ENCODE measurements at regions not wholly inside any gene's neighbourhood (a gene's known extent, or its start where the extent isn't known, plus 50 kb on each side); places are given as distances from the start of the nearest gene placed in this dataset.

GRCh38 chr1:173417563-173417962 lies 59.6 kb upstream of the PRDX6 start:
- CTCF ChIA-PET = interaction anchor here (0.7 to 10.2 kb wide), 8 partner anchors 9 to 698 kb away, joined by 3 to 103 read pairs (median 3); no protein-coding TSS in a partner anchor
- no peak for TF ChIP-seq CTCF (IDR thresholded peaks at IDR 0.05; ENCODE audit: control extremely low read depth, extremely low read depth, low read depth, missing control alignments)
- no peak for DNase-seq (ENCODE audit: extremely low spot score)
- POLR2A ChIA-PET = interaction anchor here (0.7 to 1.3 kb wide), 4 partner anchors 44 to 1012 kb away, joined by 3 to 7 read pairs (median 3); partner anchors contain the start of genes GAS5 and ZBTB37

GRCh38 chr1:173418107-173418985 lies 58.8 kb upstream of the PRDX6 start:
- POLR2A ChIA-PET = interaction anchor here (0.7 to 1.3 kb wide), 2 partner anchors 450 to 1013 kb away, joined by 3 to 7 read pairs; partner anchors contain the start of genes GAS5 and ZBTB37

GRCh38 chr1:173420330-173420806 lies 56.8 kb upstream of the PRDX6 start:
- DNase-seq (ENCODE audit: extremely low spot score) = no peak
- ChIA-PET CTCF (interaction anchor here (0.6 to 10.2 kb wide), 10 partner anchors 9 to 805 kb away, joined by 3 to 103 read pairs (median 3); partner anchors contain the start of gene TNFSF4), POLR2A (interaction anchor here (0.5 kb wide), 1 partner anchor 57 kb away, joined by 3 read pairs; the partner anchor contains the start of gene PRDX6)
- peak; percentile 63 for TF ChIP-seq CTCF (IDR thresholded peaks at IDR 0.05; ENCODE audit: control extremely low read depth, extremely low read depth, low read depth, missing control alignments)

More at GRCh38 chr1:173418107-173418985, 58.8 kb upstream of the PRDX6 start:
- TF ChIP-seq CTCF (IDR thresholded peaks at IDR 0.05; ENCODE audit: control extremely low read depth, extremely low read depth, low read depth, missing control alignments) = no peak
- CTCF ChIA-PET = interaction anchor here (0.7 to 10.2 kb wide), 6 partner anchors 10 to 699 kb away, joined by 3 to 103 read pairs (median 4); no protein-coding TSS in a partner anchor
- DNase-seq (ENCODE audit: extremely low spot score) = no peak

DNA sequence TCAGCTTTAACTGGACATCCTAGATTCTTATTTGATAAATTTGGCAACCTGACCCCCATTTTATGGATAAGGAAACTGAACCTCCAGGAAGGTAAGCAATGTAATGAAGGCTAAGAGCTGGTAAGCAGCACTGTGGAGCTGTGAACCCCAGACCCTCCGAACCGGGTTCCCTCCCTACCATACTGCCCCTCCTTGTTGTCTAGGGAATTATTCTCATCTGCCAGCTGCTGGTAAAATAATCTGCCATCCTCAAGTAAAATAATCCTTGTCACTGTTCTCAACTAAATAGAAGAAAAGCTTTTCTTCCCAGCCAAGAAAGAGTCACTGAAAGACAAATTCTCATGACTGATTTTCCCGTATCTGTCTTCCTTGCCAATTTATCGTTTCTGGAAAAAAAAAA lies 55.8 kb upstream of the PRDX6 start:
- CTCF ChIA-PET = interaction anchor here (0.6 to 10.2 kb wide), 4 partner anchors 9 to 1754 kb away, joined by 3 to 103 read pairs (median 4); no protein-coding TSS in a partner anchor
- POLR2A ChIA-PET = no interaction called here
- DNase-seq (ENCODE audit: extremely low spot score) = no peak
- TF ChIP-seq CTCF (IDR thresholded peaks at IDR 0.05; ENCODE audit: control extremely low read depth, extremely low read depth, low read depth, missing control alignments) = no peak

DNA sequence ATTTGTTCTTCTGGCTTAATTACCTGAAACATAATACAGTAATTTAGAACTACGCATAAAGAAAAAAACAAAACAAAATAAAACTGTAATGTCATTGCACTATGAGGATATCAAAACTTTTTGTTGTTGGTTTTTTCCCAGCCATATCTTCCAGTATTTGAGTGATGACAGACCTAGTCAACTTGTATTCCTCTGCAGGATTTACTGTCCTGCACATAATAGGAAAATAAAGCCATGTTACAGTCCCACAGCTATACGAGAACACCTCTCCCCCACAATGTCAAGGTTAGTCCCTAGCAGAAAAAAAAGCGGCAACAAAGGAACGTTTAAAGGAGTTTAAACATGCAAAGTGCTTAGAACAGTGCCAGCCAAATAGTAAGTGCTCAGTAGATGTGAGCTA lies 55.3 kb upstream of the PRDX6 start:
- no peak for DNase-seq (ENCODE audit: extremely low spot score)
- CTCF ChIA-PET = interaction anchor here (0.6 to 10.2 kb wide), 4 partner anchors 8 to 1754 kb away, joined by 3 to 103 read pairs (median 4); no protein-coding TSS in a partner anchor
- TF ChIP-seq CTCF (IDR thresholded peaks at IDR 0.05; ENCODE audit: control extremely low read depth, extremely low read depth, low read depth, missing control alignments) = no peak
- POLR2A ChIA-PET = interaction anchor here (0.7 kb wide), 1 partner anchor 17 kb away, joined by 3 read pairs; no protein-coding TSS in a partner anchor

DNA sequence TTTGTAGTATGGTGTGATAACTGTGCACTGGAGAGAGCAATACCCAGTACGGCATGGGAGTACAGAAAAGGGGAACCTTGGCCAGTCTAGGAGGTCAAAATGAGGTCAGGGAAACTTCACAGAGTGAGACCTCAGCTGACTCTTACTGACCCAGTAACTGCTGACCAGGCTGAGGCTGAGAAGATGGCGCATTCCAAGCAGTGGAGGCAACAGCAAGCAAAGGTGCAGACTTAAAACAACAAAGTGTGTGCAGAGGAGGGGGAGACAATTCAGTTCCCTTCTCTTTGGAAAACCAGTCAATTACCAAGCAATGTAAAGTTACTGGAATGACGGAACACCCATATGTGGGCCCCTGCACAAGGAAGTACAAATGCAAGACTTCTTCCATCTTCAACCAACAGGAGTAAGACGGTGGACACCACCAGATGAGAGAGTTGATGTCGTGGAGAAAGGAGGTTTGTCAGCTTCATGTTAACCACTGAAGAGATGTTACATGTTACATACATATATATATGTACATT lies 54.6 kb upstream of the PRDX6 start:
- TF ChIP-seq CTCF (IDR thresholded peaks at IDR 0.05; ENCODE audit: control extremely low read depth, extremely low read depth, low read depth, missing control alignments) = no peak
- POLR2A ChIA-PET = interaction anchor here (0.7 kb wide), 1 partner anchor 17 kb away, joined by 3 read pairs; no protein-coding TSS in a partner anchor
- CTCF ChIA-PET = interaction anchor here (1.5 to 10.2 kb wide), 2 partner anchors 7 to 796 kb away, joined by 5 to 103 read pairs; no protein-coding TSS in a partner anchor
- no peak for DNase-seq (ENCODE audit: extremely low spot score)

All from GM10248 (cell line).